ENCODE measurements at regions not wholly inside any gene's neighbourhood (a gene's known extent, or its start where the extent isn't known, plus 50 kb on each side); places are given as distances from the start of the nearest gene placed in this dataset.

GRCh38 chr14:50008562-50008961 lies 107.8 kb downstream of the VCPKMT start:
- no peak for TF ChIP-seq CTCF (IDR thresholded peaks at IDR 0.05; ENCODE audit: poor library complexity)
- TF ChIP-seq EZH2 (IDR thresholded peaks at IDR 0.05; ENCODE audit: borderline replicate concordance) = no peak
